Islet of Langerhans (tissue), 1 donor: ENCODE measurements at regions not wholly inside any gene's neighbourhood (a gene's known extent, or its start where the extent isn't known, plus 50 kb on each side); places are given as distances from the start of the nearest gene placed in this dataset.
"Not testable (repeated sequence)": the region's sequence is repeated elsewhere in the genome, so short reads cannot be mapped to it uniquely, and the experiment has no call there.

Experiments used
- FAIRE-seq: peaks from one replicate; lab custom pipeline; 2011; peaks lifted over from hg19 to GRCh38; lab: Jason Lieb, UNC

- FAIRE-seq: no peak
Observed at GRCh38 chr3:64803469-64803868, 115.7 kb upstream of the ADAMTS9 start.

DNA sequence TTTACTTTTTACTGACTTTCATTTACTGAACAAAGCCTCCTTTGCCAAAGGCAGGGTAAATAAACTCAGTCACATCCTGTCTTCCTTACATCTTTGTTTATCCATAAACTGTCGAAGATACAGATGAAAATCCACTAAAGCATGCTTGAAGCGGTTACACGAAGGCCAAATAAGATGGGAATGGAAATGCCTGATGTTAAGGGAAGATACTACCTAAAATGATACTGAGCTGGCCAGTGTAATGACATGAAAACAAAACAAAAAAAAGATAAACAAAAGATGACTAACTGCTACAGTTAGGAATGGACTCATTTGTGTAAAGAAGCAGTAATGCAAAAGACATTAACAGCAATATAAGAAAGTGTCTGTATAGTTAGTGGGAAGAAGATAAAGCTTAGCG lies 114.7 kb upstream of the ADAMTS9 start:
- no peak for FAIRE-seq

GRCh38 chr3:64801856-64802255 lies 114.1 kb upstream of the ADAMTS9 start:
- no peak for FAIRE-seq

DNA sequence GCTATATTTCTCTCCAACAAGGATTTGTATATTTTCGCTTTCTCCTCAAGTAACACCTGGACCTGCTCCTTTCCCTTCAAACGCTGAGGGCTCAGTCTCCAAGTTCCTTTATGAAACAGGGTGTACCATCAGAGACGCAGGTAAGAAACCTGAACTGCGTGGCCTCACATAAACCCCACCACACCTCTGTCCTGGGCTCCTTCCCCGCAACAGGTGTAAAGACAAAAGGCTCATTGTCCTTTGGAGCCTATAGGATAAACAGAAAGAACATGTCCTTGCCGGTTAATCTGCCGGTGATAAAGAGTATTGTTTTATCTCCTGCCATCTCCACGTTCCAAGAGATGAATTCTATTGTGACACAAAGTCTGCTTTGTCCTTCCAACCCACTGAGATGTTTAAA lies 111.8 kb upstream of the ADAMTS9 start:
- FAIRE-seq: no peak

GRCh38 chr3:64798316-64798715 lies 110.5 kb upstream of the ADAMTS9 start:
- no peak for FAIRE-seq

GRCh38 chr3:64796607-64797399 lies 109.0 kb upstream of the ADAMTS9 start:
- no peak for FAIRE-seq

- FAIRE-seq: no peak
Observed at GRCh38 chr3:64792445-64792844, 104.6 kb upstream of the ADAMTS9 start.

GRCh38 chr3:64789111-64789510 lies 101.3 kb upstream of the ADAMTS9 start:
- FAIRE-seq: no peak

GRCh38 chr3:64783200-64783599 lies 95.4 kb upstream of the ADAMTS9 start:
- FAIRE-seq: no peak

DNA sequence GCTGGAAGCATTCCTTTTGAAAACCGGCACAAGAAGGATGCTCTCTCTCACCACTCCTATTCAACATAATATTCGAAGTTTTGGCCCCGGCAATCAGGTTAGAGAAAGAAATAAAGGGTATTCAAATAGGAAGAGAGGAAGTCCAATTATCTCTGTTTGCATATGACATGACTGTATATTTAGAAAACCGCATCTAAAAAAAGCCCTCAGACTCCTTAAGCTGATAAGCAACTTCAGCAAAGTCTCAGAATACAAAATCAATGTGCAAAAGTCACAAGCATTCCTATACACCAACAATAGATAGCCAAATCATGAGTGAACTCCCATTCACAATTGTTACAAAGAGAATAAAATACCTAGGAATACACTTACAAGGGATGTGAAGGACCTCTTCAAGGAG lies 93.1 kb upstream of the ADAMTS9 start:
- FAIRE-seq: not testable (repeated sequence)

DNA sequence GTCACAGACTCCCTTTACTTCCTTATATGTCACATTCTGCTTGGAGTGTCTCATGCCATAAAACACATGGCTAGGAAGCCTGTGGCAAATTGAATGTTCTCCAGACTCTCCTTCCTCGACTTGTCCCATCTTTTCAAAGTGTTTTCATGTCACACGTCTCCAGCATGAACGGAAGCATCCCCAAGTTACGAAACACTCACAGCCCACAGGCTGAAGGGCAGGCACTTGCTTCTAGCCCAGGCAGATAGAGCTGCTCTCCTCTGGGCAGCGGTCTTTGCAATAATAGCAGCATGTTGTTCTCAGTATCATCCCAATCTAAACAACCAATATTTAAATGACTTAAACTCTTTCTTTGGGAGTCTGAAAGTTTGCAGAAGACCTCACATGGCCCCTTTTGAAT lies 85.3 kb upstream of the ADAMTS9 start:
- FAIRE-seq: no peak

DNA sequence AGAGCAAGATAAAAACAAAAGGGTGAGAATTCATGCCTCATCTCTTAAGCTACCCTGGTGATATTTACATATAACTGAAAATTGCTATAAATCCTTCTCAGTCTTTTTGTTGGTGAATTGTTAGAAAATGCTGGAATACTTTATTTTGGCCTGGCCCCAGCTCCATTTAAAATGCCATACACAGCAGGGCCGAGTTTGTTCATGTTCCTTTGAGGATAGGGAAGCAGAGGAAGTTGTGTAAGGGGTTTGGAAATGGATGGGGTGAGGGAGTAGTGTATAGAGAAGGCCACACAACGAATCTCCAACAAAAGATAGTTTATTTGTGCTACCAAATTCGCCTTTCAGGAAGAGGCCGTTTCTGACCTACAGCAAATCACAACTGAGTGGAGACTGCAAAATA lies 78.6 kb upstream of the ADAMTS9 start:
- no peak for FAIRE-seq

- no peak for FAIRE-seq
Observed at GRCh38 chr3:64765947-64766346, 78.1 kb upstream of the ADAMTS9 start.

- no peak for FAIRE-seq
Observed at GRCh38 chr3:64764386-64764929, 76.7 kb upstream of the ADAMTS9 start.

DNA sequence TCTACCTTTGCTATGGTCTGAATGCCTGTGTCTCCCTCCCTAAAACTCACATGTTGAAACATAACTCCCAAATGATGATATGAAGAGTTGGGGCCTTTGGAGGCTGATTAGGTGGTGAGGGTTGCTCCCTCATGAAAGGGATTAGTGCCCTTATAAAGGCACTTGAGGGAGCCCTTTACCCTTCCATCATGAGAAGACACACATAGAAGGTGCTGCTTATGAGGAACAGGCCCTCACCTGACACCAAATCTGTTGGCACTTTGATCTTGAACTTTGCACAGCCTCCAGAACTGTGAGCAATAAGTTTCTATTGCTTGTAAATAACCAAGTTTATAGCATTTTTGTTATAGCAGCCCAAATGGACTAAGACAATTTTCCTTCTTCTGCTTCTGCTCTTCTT lies 76.2 kb upstream of the ADAMTS9 start:
- FAIRE-seq: no peak

DNA sequence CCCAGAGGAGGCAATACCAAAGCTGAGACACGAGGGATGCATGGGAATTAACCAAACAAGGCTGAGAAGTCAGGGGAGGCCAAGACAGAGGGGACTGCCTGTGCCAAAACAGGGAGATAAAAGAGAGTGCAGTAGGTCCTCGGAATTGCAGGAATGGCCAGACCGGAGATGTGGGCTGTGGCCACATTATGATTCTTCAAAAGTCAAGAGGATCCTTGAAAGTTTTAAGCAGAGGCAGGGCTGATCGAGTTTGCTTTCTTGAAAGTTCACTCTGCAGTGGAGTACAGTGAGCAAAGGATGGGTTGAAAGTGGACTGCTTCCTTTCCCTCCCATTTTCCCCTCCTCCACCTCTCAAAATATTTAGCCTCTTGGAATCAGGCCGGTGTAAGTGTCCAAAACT lies 73.9 kb upstream of the ADAMTS9 start:
- FAIRE-seq: no peak

DNA sequence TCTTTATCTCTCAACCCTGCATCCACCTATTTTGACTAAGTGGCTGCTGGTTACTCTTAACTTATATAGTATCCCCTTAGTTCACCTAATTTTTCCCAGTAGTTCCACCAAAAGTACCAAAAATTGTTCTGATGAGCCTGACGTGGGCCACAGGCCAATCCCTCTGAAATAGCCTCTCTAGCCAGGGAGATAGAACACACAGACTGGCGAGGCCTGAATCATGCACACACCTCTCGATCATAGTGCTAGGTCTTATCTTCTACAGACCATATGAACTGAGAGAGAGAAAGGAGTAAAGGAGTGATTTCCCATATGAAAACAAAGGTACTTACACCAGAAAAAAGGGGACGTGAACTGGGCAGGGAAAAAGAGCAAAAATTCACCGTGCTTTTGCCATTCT lies 72.5 kb upstream of the ADAMTS9 start:
- no peak for FAIRE-seq

GRCh38 chr3:64759811-64760210 lies 72.0 kb upstream of the ADAMTS9 start:
- FAIRE-seq: no peak

DNA sequence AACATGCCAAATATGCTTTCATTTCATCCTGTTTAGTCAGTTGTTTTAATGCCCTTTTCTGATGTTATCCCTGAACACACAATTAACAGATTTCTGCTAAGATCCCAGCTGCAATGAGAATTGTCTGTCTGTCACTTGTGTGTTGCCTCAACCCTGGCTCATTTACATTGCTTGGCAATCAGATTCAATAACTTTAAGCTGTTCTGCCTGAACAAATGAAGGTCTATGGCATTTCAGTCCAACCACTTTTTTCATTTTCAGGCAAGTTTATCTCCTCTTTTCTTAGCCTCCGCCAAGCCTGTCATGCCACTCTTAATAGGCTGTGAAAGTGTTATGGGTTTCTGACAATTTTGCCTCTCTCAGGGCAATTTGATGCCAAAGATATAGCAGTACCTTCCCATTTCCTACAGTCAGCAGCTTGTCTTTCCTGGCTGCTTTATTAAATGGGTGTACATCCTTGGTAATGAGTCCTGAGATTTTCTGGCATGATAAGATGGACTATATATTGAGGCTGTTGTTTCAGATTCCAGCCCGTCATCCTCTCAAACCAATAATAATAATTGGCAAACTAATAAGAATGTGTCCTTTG lies 68.7 kb upstream of the ADAMTS9 start:
- FAIRE-seq: no peak

DNA sequence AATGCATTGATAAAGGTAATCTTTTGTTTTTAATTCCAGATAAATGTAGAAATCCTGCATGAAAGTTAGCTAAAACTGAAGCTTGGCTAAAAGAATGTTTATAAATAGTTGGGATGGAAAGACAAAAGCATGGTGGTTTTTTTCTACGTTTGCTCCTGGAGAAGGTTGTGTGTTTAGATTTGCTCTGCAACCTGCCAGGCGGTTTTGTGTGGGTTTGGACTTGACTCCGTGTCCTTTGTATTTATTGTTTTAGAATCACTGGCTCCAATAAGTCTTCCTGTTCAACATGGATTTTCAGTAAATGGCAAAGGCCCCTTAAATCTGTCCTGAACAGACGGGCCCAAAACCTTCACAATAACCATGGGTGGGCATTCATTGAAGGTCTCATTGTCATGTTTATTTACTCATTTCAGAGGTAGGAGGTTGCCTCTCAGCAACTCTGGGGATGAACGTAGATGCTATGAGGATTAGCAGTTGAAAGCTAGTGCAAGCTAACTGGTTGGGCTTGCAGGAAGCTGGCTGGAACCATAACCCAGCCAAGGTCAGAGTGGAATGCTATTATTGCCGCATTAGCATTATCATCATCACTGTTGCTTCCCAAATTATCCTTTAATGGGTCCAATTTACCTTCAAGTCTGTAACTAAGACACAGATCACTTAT lies 60.6 kb upstream of the ADAMTS9 start:
- FAIRE-seq: no peak

DNA sequence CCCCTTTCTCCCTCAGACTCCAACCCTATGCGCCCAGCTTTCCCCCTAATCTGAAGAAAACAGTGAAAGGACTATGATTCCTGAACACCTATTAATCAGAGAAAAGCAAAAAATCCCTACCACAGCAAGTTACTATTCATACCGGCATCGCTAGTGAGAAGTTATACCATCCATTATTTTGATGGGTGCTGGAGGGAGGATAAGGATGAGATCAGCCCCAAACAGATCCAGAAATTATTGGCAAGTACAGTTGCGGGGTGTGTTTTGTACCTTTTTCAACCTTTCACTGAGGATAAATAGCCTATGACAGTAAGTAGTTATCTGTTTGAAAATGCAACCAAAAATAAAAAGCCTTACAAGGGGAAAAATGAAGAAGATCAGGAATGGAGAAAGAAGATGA lies 59.9 kb upstream of the ADAMTS9 start:
- no peak for FAIRE-seq

GRCh38 chr3:64743887-64744243 lies 56.1 kb upstream of the ADAMTS9 start:
- no peak for FAIRE-seq

DNA sequence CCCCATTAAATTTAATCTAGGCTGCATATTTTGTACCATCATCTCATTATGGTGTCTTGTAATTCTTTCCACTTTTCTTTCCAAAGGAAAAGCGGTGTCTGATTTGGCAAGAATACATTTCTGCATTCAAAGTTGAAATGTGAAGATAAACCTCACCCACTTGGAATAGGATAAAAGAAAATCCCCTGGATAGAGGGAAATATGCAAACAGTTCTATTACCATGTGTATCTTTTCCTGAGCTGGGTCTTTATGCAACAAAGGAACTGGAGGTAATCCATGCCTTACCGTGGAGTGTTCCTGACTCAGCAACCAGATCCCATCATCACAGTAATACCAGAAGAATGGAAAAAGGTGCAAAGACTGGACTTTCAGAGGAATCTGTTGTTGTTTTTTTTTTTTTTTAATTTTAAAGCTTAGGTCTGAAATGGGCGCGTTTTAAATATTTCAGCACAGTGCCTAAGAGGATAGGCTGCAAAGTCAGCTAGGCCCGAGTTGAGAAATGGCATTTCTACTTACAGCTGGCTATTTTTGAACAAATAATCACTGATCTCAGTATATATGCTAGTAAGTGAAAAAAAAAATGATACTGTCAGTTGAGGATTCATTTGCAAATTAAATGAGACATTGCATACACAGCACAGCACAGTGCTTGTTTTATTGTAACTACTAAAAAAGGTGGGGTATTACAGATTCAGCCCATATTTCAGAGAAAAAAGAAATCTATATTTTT lies 55.5 kb upstream of the ADAMTS9 start:
- FAIRE-seq: no peak
